ENCODE measurements at regions not wholly inside any gene's neighbourhood (a gene's known extent, or its start where the extent isn't known, plus 50 kb on each side); places are given as distances from the start of the nearest gene placed in this dataset.

DNA sequence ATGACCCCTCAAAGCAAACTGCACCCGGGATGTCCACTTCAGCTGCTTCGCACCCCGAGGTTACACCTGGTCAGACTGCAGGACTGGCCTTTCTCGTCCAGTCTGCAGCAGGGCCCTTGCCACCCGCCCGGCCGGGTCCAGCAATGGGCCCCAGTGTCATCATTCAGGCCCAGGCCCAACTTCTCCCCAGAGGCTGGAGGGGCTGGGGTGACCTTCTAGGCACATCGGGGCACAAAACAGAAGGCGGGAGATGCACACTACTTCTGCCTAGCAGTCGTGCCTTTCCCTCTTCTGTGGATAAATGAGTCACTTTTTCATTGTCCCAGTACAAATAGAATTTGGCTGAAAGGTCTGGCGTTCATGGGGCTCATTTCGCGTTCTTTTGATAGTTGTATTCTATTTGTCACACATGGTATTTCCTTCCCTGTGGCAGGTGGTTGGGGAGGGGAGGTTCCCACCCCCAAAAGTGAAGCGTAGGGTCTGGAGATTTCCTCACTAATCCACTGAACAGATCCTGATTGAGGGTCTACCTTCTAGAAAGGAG is 56.9 kb upstream of the ID2 start:
- DNase-seq = no peak

DNA sequence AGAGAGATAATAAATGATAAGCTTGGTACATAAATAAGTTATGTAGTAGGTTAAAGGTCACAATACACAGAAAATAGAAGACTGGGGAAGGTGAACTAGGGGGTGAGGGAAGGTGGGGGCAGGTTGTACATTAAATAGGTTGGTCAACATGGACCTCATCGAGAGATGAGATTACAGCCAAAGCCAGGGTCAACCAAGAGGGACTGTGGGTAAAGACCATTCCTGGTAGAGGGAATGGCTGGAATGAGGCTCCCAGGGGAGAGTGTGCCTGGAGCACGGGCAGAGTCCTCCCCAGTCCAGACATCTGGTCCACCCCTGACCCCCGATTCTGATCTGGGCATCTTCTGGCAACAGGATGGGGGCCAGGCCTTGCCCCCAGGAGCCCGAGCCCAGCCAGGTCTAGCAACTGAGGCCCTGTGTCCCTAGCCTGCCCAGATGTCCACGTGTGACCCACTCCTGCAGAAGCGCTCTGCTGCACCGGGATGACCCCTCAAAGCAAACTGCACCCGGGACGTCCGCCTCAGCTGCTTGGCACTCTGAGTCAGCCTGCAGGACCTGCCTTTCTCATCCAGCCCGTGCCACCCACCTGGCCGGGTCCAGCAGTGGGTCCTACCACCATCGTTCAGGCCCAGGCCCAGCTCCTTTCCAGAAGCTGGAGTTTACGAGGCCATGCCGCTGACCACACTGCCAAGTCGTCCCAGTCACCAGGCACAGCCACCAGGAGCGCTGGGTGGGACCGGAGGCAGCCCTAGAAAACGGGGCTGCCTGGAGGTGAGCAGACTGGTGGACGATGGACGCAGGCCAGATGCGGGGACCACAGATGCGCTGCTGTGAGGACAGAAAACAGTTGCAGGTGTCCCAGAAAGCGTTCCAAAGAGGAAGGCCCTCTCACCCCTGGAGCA is 56.2 kb upstream of the ID2 start:
- DNase-seq = no peak

DNA sequence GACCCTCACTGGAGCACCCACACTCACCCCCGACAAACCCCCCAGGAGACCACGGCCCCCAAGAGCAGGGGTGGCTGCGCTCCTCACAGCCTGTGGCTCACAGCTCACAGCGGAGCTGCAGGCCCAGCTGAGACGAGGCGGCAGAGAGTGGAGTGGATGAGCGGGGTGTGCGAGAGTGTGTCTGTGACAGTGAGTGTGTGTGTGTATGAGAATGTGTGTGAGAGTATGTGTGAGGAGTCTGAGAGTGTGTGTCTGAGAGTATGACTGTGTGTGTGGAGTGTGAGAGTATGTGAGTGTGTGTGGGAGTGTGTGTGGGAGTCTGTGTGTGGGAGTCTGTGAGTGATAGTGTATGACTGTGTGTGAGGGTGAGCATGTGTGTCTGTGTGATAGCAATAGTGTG is 55.3 kb upstream of the ID2 start:
- DNase-seq = no peak

DNA sequence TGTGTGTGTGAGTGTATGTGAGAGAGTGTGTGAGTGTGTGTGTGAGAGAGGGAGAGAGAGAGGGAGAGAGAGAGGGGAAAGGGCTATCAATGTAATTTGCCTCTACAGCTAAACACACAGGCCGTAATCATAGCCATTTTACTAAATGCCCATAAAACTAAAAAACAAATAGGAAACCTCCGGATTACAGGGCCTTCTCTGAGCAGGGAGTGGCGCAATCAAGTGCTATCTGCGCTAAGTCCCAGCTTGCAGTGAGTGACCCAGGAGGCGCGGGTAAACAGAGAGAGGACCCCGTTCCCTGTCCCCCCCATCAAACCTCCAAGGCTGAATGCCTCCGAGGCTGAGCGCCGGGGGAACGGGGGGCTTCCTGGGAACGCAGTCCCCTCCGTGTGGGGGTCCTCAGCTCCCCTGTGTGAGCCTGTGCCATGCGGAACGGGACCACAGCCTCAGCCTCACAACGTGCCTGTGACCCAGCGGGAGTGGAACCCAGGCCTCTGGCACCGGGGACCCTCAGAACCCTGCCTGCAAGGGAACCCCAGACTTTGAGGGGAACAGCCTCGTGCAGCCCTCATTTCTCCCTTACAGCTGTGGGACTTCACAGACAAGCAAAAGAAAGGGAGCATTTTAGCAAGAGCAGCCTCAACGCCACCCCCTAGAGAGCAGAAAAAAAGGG is 54.7 kb upstream of the ID2 start:
- no peak for DNase-seq

DNA sequence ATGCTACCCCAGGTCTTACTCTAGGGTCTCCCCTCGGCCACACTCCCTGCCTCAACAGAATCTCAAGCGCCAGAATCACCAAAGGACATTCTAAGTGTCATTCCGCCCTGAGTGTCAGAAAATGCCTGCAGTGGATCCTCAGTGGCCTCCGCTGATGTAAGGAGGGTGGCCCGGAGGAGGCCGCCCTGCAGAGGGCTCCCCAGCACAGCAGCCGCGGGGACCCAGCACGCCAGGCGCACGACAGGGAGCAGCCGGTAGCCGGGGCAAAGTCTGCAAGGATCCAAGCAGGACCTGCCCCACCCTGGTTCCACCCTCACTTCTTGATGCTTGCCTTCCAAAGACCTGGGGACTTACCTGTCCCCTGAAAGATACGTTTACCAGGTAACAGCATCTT is 54.2 kb upstream of the ID2 start:
- no peak for DNase-seq

DNA sequence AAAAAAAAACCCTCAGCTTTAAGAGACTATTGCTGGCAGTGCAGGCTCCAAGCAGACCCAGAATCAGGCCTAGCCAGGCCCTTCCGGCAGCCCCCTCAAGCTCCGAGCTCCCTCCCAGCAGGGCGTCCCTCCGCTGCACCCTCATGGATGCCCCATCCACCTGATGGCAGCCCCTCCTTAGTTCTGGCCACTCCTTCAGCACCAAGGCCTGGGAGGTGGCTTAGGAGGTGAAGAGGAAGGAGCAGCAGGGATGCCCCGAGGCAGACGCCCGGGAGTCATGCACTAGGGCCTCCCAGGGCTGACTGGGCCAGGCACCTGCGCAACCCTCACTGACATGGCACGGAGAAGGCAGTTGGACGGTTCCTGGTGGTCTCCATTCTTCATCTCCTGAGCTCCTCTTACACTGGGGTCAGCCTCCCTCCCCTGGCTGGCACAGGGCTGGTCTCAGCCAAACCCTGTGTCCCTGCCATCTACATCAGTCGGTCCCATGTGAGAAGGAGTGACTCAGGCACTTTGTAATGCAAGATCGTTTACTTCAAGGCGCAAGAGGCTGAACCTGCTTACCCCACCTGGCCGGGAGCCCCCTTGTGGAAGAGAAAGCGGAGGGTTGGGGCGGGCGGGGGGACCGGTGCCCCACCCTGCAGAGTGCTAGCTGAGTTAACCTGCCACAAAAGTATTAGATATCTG is 53.5 kb upstream of the ID2 start:
- DNase-seq = no peak

DNA sequence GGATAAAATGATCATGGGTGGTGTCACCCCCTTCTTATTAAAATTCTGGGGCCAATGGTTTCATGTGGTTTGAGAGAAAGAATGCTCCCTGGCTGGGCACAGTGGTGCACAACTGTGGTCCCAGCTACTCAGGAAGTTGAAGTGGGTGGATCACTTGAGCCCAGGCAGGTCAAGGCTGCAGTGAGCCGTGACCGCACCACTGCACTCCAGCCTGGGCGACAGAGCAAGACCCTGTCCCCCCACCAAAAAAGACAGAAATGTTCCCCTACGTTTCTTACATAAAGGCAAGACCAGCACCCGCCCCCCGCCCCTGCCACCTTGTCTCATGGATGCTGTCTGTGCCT is 53.0 kb upstream of the ID2 start:
- no peak for DNase-seq

DNA sequence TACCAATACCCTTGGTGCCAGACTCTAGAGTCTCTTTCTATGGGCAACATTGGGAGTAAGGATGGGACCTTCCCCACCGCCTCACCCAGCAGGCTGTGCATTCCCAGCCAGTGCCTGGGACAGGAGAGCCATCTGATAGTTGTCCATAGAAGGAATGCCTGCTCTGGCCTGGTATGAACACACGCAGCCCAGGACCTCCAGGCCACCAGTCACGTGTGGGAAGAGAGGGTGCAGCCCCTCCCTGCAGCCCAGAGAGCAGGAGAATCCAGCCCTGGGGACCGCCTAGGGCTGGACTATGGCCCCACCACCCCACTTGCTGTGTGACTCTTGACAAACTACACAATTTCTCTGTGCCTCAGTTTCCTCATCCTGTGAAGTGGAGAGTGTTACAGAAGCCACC is 52.5 kb upstream of the ID2 start:
- DNase-seq = no peak

DNA sequence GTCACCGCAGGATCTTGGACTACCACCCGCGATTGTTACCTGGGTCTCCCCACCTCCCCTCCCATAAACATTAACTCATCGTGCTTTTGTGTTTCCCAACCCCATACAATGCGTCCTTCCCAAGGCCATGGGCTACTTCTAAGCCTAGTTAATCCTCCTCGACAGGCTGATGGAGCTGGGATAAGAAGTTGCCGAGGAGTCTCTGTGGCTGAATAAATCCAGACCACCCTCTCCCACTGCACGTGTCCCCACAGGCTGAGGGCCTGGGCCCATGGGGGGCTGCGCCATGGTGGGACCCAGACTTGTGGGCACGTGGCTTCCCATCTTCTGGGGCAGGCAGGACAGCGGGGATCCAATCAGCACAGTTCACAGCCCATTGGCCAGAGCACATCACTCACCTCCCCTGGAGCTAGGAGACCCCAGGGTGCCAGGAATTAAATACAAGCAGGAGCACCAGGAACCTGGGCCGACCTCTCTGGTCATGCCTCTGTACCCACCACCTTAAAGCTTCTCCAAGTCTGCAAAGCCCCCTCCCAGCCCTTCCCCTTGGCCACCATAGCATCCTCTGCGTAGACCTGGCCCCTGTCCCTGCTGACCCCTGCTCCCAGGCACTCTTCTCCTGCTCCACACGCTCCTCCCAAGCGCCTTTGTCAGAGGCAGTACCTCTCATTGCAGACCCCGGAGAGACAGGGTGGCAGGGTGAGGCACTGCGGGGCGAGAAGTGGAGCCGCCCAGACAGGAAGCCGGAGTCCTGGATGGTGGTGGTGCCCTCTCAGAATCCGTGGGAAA is 51.0 kb upstream of the ID2 start:
- no peak for DNase-seq

DNA sequence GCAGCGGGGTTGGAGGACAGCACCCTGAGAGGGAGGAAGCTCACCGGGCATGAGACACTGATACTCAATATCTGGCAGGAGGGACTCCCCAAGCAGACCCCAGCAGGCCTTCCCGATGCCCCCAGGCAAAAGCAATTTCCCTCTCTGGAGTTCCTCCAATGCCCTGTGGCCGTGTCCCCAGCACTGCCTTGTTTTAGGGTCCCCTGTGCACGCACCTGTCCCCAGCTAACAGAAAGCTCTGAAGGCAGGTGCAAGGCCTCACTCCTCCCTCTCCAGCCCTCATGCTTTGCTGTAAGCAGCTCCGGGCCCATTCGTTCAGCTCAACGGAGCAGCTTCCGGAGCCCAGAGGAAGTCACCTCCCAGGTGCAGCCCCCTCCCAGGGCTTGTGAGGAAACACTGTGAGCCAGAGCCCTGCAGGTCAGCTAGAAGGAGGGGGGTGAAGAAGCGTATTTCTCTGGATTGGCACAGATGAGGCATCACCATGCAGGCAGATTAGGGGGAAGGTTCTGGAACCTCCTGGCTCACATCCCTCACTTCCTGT is 50.3 kb upstream of the ID2 start:
- no peak for DNase-seq

Measured in CD4-positive, alpha-beta T cell treated with Interleukin-1 beta for 1 hour (primary cell).